G401 (cell line): ENCODE measurements at regions not wholly inside any gene's neighbourhood (a gene's known extent, or its start where the extent isn't known, plus 50 kb on each side); places are given as distances from the start of the nearest gene placed in this dataset.
"Not testable (repeated sequence)": the region's sequence is repeated elsewhere in the genome, so short reads cannot be mapped to it uniquely, and the experiment has no call there.

Source experiments
- DNase-seq: peaks from one replicate; pipeline ENCODE4 v3.0.0-alpha.2; 2015; ENCODE audit warnings: low spot score
- in situ Hi-C: cut with HindIII; loops from 2 replicates; pipeline ENCODE4 v1.10.0; 2016; ENCODE audit warnings: low sequenced_read_pairs, mixed read lengths

- DNase-seq, result no peak
- in situ Hi-C loops, result no loop called here
Measured at GRCh38 chr6:28655164-28655563, 129.5 kb downstream of the GPX5 start.

GRCh38 chr6:28656715-28657114 lies 131.0 kb downstream of the GPX5 start:
- DNase-seq, result no peak
- in situ Hi-C loops, result no loop called here

GRCh38 chr6:28657381-28657768 lies 131.7 kb downstream of the GPX5 start:
- in situ Hi-C loops, result no loop called here
- peak; percentile 72 for DNase-seq

- in situ Hi-C loops, result no loop called here
- peak; percentile 87 for DNase-seq
Measured at GRCh38 chr6:28657769-28658465, 132.2 kb downstream of the GPX5 start.

- DNase-seq, result peak; percentile 79
- in situ Hi-C loops, result no loop called here
Measured at GRCh38 chr6:28658475-28659249, 133.0 kb downstream of the GPX5 start.

- DNase-seq, result no peak
- in situ Hi-C loops, result no loop called here
Measured at GRCh38 chr6:28659250-28659566, 133.5 kb downstream of the GPX5 start.

GRCh38 chr6:28661097-28661713 lies 135.5 kb downstream of the GPX5 start:
- DNase-seq, result no peak
- in situ Hi-C loops, result no loop called here

- no peak for DNase-seq
Measured at GRCh38 chr6:28664870-28665396, 139.3 kb downstream of the GPX5 start.

GRCh38 chr6:28673417-28673786 lies 147.7 kb downstream of the GPX5 start:
- no peak for DNase-seq
- in situ Hi-C loops, result no loop called here

More at GRCh38 chr6:28664870-28665396, 139.3 kb downstream of the GPX5 start:
- in situ Hi-C loops, result no loop called here

GRCh38 chr6:28673787-28674671 lies 148.3 kb downstream of the GPX5 start:
- peak; percentile 91 for DNase-seq
- in situ Hi-C loops, result no loop called here

GRCh38 chr6:28675600-28675999 lies 149.9 kb downstream of the GPX5 start:
- DNase-seq, result no peak
- in situ Hi-C loops, result no loop called here

GRCh38 chr6:28682542-28682941 lies 156.9 kb downstream of the GPX5 start:
- no peak for DNase-seq
- in situ Hi-C loops, result no loop called here

GRCh38 chr6:28682956-28683685 lies 157.4 kb downstream of the GPX5 start:
- in situ Hi-C loops, result not testable (repeated sequence)

GRCh38 chr6:28683945-28684538 lies 158.4 kb downstream of the GPX5 start:
- in situ Hi-C loops, result no loop called here

More at GRCh38 chr6:28682956-28683685, 157.4 kb downstream of the GPX5 start:
- not testable (repeated sequence) for DNase-seq

GRCh38 chr6:28685960-28686359 lies 160.3 kb downstream of the GPX5 start:
- in situ Hi-C loops, DNase-seq: not testable (repeated sequence)

More at GRCh38 chr6:28683945-28684538, 158.4 kb downstream of the GPX5 start:
- peak; percentile 64 for DNase-seq

GRCh38 chr6:28686446-28687027 lies 160.9 kb downstream of the GPX5 start:
- in situ Hi-C loops, result not testable (repeated sequence)
- DNase-seq, result peak; percentile 80

- in situ Hi-C loops, DNase-seq: not testable (repeated sequence)
Measured at GRCh38 chr6:28687309-28687981, 161.8 kb downstream of the GPX5 start.
